Mucosa of descending colon (tissue), 3 donors: ENCODE measurements at regions not wholly inside any gene's neighbourhood (a gene's known extent, or its start where the extent isn't known, plus 50 kb on each side); places are given as distances from the start of the nearest gene placed in this dataset.

Source experiments
- ATAC-seq: fragments of 200-7000 bp; cut with Tn5 transposase; one replicate; pipeline ENCODE4 v1.9.1; 2020; ENCODE audit warnings: mild to moderate bottlenecking, moderate library complexity
- DNase-seq, 3 donors: peaks; one replicate each; pipeline ENCODE4 v3.0.0-alpha.2; 2020
- H3K36me3 ChIP-seq: fragments of 200-600 bp; one replicate; pipeline ENCODE4 v1.8.0; 2021; ENCODE audit warnings: low read depth, mild to moderate bottlenecking
- H3K4me1 ChIP-seq: fragments of 200-600 bp; one replicate; pipeline ENCODE4 v1.8.0; 2021; ENCODE audit warnings: low read depth, mild to moderate bottlenecking
- H3K4me3 ChIP-seq: fragments of 200-600 bp; one replicate; pipeline ENCODE4 v1.8.0; 2021; ENCODE audit warnings: mild to moderate bottlenecking
- H3K9me3 ChIP-seq: fragments of 200-600 bp; one replicate; pipeline ENCODE4 v1.8.0; 2021; ENCODE audit warnings: mild to moderate bottlenecking
- intact Hi-C, 2 donors: fragments of 100-400 bp; cut with DNase I in 1 of 2; cut with micrococcal nuclease in 1 of 2; formaldehyde crosslinking; loops; one replicate each; pipeline versions ENCODE4 v1.11.0 to v1.11.1; 2022; cut with DNase I, micrococcal nuclease
- TF ChIP-seq, protein P1 (sequence below): fragments of 200-600 bp; IDR thresholded peaks from one replicate; pipeline ENCODE4 v1.8.0; 2022; ENCODE audit warnings: antibody characterized with exemption, mild to moderate bottlenecking
- donor health status: DM: no; HTN: no; CAD: no; lungs with moderate emphysema.
- donor health status: DM: no; HTN: no; CAD: no.
- donor health status: DM: no; HTN: yes; CAD: no.

DNA sequence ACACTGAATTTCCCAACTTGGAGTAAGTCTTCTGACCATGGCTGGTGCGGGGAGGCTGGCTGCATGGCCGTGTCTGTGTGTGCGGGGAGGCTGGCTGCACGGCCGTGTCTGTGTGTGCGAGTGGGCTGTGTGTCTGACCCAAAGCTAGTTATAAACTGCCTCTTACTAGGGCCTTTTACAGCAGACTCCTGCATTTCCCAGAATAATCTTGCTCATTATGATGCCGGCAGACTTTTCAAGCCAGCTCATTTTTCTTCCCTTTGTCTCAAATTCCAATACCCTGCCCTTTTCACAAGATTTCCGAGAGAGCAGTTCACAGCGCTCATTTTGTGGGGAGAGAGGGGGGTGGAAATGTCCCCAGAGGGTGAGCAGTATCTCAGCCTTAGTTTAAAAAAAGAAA is 470.7 kb upstream of the BRINP1 start:
- ATAC-seq (no peak), DNase-seq (no peak)
- intact Hi-C loops = no loop called here
- no peaks in the 10 kb centered on the region for H3K36me3 ChIP-seq
- no peak overlapping the region for H3K4me3 ChIP-seq
- no peaks in the 10 kb centered on the region for H3K9me3 ChIP-seq
- H3K4me1 ChIP-seq = no peaks in the 10 kb centered on the region
- TF ChIP-seq, protein P1, sequence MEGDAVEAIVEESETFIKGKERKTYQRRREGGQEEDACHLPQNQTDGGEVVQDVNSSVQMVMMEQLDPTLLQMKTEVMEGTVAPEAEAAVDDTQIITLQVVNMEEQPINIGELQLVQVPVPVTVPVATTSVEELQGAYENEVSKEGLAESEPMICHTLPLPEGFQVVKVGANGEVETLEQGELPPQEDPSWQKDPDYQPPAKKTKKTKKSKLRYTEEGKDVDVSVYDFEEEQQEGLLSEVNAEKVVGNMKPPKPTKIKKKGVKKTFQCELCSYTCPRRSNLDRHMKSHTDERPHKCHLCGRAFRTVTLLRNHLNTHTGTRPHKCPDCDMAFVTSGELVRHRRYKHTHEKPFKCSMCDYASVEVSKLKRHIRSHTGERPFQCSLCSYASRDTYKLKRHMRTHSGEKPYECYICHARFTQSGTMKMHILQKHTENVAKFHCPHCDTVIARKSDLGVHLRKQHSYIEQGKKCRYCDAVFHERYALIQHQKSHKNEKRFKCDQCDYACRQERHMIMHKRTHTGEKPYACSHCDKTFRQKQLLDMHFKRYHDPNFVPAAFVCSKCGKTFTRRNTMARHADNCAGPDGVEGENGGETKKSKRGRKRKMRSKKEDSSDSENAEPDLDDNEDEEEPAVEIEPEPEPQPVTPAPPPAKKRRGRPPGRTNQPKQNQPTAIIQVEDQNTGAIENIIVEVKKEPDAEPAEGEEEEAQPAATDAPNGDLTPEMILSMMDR = no peak

DNA sequence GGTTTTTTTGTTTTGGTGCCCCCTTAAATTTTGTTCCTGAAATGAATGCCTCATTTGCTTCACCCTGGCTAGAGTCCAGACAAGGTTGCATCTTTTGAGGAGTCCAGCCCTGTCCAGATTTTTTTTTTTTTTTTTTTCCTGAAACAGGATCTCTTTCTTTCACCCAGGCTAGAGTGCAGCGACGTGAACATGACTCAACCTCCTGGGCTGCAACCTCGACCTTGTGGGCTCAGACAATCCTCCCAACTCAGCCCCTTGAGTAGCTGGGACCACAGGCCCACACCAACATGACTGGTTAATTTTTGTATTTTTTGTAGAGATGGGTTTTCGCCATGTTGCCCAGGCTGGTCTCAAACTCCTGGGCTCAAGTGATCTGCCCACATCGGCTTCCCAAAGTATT is 469.0 kb upstream of the BRINP1 start:
- DNase-seq = no peak
- TF ChIP-seq, protein P1 = no peak
- no peaks in the 10 kb centered on the region for H3K9me3 ChIP-seq
- H3K4me3 ChIP-seq = no peak overlapping the region
- intact Hi-C loops = no loop called here
- no peaks in the 10 kb centered on the region for H3K36me3 ChIP-seq
- no peak for ATAC-seq
- no peaks in the 10 kb centered on the region for H3K4me1 ChIP-seq

DNA sequence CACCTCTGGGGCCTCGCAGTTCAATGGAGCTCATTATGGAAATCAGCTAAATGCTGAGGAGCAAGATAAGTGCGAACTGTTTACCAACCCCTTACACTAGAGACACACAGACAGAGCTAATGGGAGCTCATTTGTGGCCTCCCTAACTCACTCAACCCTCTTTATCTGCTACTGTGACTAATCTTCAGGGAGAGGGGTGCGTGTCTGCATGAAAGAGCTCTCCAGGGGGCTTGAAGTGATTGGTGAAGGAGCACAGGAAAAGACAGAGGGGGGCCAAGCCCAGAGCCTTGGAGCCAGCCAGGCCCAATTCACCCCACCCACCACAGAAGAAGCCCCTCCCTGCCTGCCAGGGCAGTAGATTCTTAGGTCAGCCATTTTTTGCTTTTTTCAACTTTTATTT is 466.8 kb upstream of the BRINP1 start:
- no peak overlapping the region for H3K4me3 ChIP-seq
- H3K4me1 ChIP-seq = no peaks in the 10 kb centered on the region
- ATAC-seq (no peak), DNase-seq (no peak)
- TF ChIP-seq, protein P1 = no peak
- intact Hi-C loops = no loop called here
- H3K36me3 ChIP-seq = no peaks in the 10 kb centered on the region
- no peaks in the 10 kb centered on the region for H3K9me3 ChIP-seq

DNA sequence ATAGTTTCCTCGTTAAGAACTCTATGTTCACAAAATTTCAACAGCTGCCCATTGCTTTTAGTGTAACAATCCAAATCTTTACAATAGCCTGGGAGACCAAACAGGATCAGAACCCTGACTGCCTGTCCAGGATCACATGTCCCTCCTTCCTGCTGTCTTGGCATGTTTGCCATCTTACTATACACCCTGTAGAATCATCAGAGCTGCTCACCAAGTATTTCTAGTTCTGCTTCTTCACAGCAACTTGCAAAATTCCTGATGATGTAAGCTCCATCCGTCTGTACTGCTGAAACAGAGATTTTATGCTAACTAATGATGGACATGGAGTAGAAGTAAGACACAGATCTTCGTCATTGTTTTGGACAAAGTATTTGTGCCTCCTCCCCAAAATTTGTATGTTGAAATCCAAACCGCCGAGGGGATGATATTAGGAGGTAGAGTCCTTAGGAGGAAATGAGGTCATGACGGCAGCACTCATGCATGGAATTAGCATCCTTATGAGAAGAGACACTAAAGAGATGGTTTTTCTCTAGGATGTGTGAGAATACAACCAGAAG is 464.9 kb upstream of the BRINP1 start:
- no peaks in the 10 kb centered on the region for H3K36me3 ChIP-seq
- intact Hi-C loops = no loop called here
- no peaks in the 10 kb centered on the region for H3K9me3 ChIP-seq
- no peaks in the 10 kb centered on the region for H3K4me1 ChIP-seq
- TF ChIP-seq, protein P1 = no peak
- no peak overlapping the region for H3K4me3 ChIP-seq
- no peak for ATAC-seq
- no peak for DNase-seq

DNA sequence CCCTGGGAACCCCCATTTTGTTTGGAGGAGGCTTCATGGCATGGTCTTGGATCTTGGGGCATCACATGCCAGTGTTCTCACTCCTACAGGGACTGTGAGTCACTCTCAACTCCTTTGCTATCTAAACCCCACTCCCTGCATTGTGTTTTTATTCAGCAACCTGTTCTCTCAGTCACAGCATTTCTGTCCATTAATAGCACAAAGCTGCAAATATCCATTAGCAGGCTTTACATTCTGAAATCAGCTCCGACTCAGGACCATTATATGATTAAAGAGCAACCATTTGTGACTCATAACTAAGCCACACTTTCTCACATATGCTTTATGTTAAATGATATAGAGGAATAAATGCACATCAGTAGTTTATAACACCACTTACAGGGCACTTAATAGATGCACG is 462.1 kb upstream of the BRINP1 start:
- H3K4me1 ChIP-seq = no peaks in the 10 kb centered on the region
- DNase-seq (no peak), ATAC-seq (no peak)
- no peaks in the 10 kb centered on the region for H3K36me3 ChIP-seq
- H3K4me3 ChIP-seq = no peak overlapping the region
- TF ChIP-seq, protein P1 = no peak
- intact Hi-C loops = no loop called here
- no peaks in the 10 kb centered on the region for H3K9me3 ChIP-seq

DNA sequence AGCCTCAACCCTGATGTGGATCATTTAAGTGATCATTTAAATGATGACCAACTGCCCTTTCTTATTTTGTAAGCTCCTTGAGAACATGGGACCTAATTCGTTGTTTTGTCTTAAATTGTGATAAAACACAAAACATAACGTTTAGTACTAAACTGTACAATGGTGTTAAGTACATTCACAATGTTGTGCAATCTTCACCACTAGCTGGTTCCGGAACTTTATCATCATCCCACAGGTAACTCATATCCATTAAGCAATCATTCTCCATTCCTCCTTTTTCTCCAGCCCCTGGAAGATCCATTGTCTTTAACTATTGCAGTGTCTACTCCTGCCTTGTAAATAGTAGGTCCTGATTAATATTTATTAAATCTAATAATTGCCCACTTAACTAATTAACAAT is 460.5 kb upstream of the BRINP1 start:
- Histone ChIP-seq H3K36me3 (no peaks in the 10 kb centered on the region), H3K4me1 (no peaks in the 10 kb centered on the region), H3K9me3 (no peaks in the 10 kb centered on the region), H3K4me3 (no peak overlapping the region)
- TF ChIP-seq, protein P1 = no peak
- no peak for DNase-seq
- intact Hi-C loops = no loop called here
- no peak for ATAC-seq
